Occipital lobe (tissue), 1 donor: ENCODE measurements at regions not wholly inside any gene's neighbourhood (a gene's known extent, or its start where the extent isn't known, plus 50 kb on each side); places are given as distances from the start of the nearest gene placed in this dataset.
"Not testable (repeated sequence)": the region's sequence is repeated elsewhere in the genome, so short reads cannot be mapped to it uniquely, and the experiment has no call there.

Experiments used
- DNase-seq: peaks from one replicate; lab custom pipeline; 2025; lab: John Stamatoyannopoulos, UW

- no peak for DNase-seq
Measured at GRCh38 chr7:153405704-153406485, 646.3 kb upstream of the DPP6 start.

GRCh38 chr7:153406486-153406872, 645.7 kb upstream of the DPP6 start:
- DNase-seq: no peak

GRCh38 chr7:153407291-153408046, 644.7 kb upstream of the DPP6 start:
- no peak for DNase-seq

GRCh38 chr7:153408360-153409335, 643.5 kb upstream of the DPP6 start:
- no peak for DNase-seq

- DNase-seq: not testable (repeated sequence)
Measured at GRCh38 chr7:153409567-153410342, 642.4 kb upstream of the DPP6 start.

GRCh38 chr7:153410997-153411642, 641.1 kb upstream of the DPP6 start:
- not testable (repeated sequence) for DNase-seq

- DNase-seq: not testable (repeated sequence)
Measured at GRCh38 chr7:153412114-153412823, 639.9 kb upstream of the DPP6 start.

- not testable (repeated sequence) for DNase-seq
Measured at GRCh38 chr7:153412824-153413198, 639.4 kb upstream of the DPP6 start.

GRCh38 chr7:153413199-153413539, 639.0 kb upstream of the DPP6 start:
- DNase-seq: no peak

- no peak for DNase-seq
Measured at GRCh38 chr7:153413540-153414287, 638.5 kb upstream of the DPP6 start.

GRCh38 chr7:153414288-153414629, 637.9 kb upstream of the DPP6 start:
- no peak for DNase-seq

- DNase-seq: no peak
Measured at GRCh38 chr7:153415632-153416031, 636.6 kb upstream of the DPP6 start.

GRCh38 chr7:153422291-153423209, 629.6 kb upstream of the DPP6 start:
- DNase-seq: no peak

GRCh38 chr7:153423210-153423590, 629.0 kb upstream of the DPP6 start:
- no peak for DNase-seq

GRCh38 chr7:153430931-153431330, 621.3 kb upstream of the DPP6 start:
- no peak for DNase-seq

GRCh38 chr7:153432063-153432462, 620.1 kb upstream of the DPP6 start:
- no peak for DNase-seq

- no peak for DNase-seq
Measured at GRCh38 chr7:153433223-153433622, 619.0 kb upstream of the DPP6 start.

- DNase-seq: no peak
Measured at GRCh38 chr7:153440715-153441114, 611.5 kb upstream of the DPP6 start.
